Medulla oblongata (tissue), 1 donor: ENCODE measurements at regions not wholly inside any gene's neighbourhood (a gene's known extent, or its start where the extent isn't known, plus 50 kb on each side); places are given as distances from the start of the nearest gene placed in this dataset.

ENCODE experiments used
- DNase-seq: peaks from one replicate; pipeline ENCODE4 v3.0.0-alpha.2; 2015; ENCODE audit errors: extremely low spot score

DNA sequence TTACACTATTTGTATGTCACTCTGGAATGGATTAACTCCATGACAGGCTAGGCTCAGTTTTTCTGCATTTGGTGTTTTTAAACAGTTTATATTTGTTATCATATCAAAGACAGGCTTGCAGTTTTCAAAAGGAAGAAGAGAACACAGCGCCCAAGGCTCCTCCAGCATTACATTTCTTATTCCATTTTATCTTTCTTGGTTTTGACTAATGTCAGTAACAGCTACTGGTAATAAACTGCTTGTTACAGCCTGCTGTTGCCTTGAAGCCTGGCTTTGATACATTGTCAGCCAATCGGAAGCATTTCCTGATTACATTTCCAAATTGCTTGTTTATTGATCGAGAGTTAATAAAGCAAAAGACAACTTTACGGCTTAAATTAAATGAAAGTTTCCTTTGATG is 166.0 kb upstream of the MDFIC start:
- DNase-seq: no peak

DNA sequence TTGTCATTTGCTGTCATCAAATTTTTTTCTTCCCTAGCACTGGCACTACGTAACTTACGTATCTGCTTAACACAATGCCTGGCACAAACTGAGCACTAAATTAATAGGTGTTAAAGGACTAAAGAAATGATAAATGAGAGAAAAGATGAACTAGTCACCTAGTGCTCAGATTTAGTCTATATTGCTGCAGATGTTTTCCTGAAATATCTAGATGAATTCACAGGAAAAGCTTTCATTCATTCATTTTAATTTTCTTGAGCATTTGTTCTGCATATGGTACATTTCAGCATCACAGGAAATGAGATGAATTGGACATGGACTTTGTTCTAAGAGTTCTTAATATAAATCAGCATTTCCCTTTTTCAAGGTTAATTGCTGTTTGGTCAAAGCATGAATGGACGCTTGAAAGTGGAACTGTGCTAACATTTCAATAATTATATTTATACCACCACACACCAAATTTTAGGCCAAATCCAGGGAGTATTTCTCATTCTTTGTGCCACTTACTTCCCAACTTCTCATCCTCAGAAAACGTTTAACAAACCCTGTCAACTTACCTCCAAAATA is 163.2 kb upstream of the MDFIC start:
- DNase-seq: no peak

DNA sequence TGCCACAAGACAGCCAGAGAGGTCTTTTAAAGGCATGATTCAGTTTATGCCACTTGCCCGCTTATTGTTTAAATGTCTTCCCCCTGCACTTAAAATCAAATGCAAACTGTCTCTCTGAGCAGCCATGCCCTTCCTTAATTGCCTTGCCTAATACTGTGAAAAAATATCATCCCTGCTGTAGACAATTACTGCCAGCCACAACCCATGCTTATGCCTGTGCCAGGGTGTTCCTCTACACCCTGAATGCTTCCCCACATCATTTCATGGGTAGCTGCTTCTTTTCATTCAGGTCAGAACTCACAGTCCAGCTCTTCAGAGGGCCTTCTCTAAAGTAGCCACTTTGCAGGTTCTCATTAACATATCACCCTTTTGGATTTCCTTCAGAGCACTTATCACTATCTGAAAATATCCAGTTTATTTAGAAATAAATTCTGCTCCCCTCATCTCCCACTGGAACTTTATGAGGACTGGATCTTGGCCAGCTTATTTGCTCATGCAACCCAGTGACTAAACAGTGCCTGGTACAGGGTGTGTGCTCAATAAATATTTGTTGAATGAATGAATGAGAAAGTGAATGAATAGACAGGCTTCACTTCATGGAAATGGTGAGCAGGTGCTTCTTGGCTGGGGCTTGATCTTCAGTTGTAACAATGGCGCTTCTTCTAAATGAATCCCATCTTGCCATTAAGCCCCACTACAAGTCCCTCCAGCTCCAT is 162.4 kb upstream of the MDFIC start:
- peak; percentile 42 for DNase-seq

DNA sequence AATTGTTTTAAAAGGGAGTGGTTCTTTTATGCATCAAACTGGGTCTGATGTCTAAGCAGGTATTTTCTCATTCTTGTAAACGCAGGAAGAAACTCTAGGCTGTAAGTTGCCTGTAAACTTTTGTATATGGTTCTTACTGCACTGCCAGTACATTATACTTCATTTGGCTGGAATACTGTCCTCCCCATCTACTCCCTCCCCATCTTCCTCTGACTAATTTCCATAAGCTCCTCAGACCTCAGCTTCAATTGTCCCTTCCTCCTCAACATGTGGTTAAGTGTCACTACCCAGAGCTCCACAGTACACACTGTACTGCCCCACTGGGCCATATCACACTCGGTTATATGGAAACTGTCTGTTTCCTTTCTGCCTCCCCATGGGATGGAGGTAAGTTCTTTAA is 161.4 kb upstream of the MDFIC start:
- DNase-seq: no peak

DNA sequence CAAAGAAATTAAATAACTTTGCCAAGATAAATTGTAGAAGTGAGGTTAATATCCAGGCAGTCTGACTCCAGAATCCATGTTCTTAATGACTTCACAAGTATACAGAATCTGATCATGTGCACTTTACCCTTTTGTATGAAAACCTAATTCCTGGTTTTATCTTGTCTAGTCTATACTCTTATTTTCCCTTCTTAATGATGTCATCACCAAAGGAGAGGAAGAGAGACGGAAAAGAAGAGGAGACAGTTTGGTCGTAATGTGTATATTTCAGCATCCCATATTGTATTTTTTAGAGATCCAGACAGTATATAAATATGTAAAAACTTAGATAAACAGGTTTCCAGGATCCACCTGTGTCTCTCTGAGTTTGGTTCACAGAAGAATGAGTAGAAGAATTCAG is 159.9 kb upstream of the MDFIC start:
- no peak for DNase-seq

DNA sequence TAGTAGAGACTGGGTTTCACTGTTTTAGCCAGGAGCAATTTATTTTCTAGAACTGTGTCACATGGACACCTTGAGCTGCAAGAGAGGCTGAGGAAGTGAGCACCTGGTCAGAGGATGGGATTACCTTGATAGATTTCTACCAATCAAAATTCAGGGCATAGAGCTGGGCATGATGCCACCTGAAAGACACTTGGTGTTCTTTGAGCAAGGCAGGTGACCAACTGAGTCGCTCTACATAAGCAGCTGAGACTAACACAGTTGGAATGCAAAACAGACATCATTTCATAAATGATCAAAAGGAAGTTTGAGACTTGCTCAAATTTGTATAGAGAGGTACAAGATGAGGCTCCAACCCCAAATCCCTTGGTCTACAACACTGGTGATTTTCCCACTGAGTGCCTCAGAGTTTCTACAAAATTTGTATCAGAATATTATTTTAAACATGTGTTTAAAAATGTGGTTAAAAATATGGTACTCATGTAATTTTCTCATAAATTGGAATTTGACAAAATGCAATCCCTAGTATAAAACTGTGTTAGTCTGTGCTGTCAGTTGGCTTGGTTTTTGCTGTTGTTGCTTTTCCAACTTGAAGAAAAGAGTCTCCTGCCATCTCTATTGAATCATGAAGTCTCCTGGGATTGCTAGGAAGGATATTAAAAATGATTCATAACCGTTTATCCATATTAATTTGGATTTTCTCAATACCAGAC is 156.4 kb upstream of the MDFIC start:
- no peak for DNase-seq

DNA sequence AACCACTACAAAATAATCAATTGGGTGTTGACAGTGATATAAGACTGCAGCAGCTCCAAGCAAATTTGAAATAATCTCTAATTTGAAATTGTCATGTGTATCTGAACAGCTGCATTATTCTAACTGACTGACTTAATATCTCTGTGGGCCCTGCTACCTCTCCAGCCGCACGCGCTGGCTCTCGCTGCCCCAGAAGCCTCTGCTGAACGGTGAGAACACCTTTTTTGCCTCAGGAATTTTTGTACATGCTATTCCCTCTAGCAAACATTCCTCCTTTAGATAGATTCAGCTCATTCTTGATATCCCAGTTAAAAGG is 155.9 kb upstream of the MDFIC start:
- DNase-seq: no peak

DNA sequence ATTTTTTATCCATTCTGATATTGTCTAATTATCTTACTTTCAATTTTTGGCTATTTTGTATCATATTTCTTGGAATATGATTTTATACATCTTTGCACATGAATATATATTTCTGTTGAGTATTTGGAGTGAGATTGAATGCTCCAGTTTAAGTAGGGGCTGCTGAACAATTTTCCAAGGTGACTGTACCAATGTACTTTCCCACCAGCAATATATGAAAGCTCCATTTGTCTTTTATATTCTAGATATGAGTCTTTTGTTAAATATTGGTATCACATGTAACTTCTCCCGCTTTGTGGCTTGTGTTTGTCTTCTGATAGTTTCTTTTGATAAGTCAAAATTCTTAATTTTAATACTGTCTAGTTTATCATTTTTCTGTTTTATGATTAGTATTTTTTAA is 144.6 kb upstream of the MDFIC start:
- DNase-seq: no peak

DNA sequence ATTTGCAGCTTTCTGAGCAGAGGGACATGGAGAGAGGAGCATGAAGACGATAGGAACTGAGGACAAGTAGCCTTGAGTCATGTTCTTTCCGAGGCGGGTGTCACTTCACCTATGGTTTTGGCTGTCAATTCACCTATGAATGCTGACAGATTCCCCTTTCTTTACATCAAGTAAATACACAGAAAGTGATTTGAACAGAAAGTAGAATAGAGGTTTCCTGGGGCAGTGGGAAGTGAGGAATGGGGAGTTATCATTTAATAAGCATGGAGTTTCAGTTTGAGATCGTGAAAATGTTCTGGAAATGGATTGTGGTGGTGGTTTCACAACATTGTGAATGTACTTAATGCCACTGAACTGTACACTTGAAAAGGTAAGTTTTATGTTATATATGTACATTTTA is 138.4 kb upstream of the MDFIC start:
- DNase-seq: no peak

DNA sequence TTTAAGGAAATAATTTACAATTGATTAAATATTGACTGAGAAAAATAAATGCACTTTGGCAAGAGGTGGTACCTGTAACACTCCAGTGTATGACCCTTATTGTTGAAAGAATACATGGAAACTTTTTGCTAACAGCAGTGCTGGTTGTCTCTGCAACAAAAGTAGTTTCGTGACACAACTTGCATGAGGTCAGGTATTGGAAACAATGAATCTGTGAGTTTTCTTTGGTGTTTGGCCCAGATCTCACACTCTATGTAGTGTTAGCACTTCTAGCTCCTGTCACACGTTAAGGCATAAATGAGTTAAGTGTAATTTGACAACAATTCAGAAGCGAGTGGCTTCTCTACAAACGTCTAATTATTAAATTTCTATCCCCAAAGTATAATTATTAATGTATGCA is 137.7 kb upstream of the MDFIC start:
- no peak for DNase-seq

DNA sequence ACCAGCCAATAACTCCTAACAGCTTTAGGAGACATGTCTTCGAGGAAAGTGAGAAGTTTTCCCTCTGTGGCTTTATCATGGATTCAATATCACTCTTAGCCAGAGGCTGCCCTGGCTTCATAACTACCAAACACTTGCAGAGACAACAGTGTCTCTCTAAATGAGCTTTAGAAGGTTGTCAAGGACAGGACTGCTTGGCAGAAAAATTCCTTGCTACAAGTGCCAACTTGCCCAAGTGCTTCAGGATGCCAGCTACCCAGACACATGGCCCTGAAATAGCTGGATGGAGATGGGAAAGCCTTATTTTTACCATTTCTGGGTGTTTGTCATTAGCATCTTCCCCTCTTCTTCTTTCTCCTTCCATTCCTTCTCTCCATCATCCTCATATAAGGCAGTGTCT is 137.1 kb upstream of the MDFIC start:
- peak; percentile 46 for DNase-seq

DNA sequence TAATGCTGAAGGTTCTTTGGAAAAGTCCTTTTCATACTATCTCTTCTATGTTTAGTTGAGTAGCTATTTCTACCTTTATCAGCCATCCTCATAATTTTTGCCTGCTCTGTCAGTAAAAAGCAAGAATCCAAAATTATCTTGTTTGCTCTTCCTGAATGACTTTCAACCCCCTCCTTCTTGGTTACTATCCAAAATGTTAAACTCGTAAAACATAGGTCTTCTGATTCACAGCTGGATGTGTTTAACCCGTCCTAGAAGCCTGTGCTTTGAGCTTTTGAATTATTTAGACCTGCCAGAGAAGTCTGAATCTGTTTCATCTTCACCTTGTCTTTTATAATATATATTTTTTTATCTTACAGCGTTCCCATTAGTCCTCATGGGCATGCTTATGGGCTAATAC is 136.4 kb upstream of the MDFIC start:
- DNase-seq: no peak

DNA sequence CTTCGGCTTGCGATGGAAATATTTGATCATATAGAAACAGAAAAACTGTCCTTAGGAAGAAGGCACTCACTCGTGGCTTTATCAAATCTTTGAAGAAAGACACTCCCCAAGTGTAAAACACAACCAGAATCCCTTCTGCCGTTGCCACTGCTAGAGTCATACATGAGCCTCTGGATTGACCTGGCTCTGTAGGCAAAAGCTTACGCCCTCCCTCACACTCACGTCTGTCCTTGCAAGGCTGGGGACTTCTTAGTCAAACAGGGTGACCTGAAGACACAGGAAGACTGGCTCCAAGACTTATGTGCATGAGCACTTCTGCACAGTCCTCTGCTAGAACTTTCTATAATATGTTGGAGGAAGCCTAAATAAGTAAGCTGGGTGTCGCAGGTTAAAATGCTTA is 135.4 kb upstream of the MDFIC start:
- DNase-seq: no peak

DNA sequence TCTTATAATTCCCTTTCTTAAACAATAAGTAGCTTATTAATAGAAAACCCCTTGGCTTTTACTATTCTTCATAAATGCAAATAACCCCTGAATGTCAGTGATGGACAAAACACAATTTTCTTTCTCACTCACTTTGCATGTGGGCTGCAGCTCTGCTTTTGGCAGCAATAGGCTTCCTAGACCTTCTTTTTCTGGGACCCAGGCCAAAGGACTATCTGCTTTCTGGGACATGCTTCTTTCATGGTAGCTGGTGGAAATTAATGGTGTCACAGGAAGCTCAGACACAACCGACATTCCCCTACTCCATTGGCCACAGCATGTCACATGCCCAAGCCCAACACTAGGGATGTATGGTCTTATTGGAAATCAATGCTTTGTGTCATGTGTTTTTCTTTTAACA is 134.3 kb upstream of the MDFIC start:
- no peak for DNase-seq

DNA sequence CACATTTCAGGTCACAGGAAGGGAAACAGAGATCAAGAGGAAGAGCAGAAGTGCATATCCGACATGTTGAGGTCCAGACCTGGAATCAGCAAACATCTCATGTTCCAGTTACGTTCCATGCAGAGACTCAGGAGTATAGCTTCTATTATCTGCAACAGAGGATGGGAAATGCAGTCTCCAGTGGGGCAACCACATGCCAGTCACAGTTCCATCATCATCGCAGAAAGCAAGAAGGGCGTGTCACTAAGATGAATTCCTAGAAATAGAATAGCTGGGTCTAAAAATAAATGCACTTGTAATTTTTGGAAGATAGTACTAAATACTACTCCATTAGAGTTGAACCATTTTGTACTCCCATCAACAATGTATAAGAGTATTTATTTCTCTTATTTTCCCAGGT is 133.2 kb upstream of the MDFIC start:
- DNase-seq: no peak

DNA sequence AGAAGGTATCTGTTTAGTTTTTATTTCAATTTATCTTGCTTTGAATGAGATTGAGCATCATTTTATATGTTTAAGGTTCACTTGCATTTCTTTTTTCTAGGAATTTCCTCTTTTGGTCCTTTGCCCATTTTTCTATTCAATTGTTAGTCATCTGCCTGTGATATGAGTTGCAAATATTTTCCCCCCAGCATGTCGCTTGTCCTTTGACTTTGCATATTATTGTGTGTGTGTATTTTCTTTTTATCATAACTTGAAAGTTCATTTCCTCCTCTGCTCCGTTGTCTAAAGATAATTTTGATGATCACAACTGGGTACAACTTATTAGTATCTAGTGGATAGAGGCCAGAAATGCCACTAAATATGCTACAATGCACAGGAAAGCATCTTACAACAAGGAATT is 132.7 kb upstream of the MDFIC start:
- DNase-seq: no peak

DNA sequence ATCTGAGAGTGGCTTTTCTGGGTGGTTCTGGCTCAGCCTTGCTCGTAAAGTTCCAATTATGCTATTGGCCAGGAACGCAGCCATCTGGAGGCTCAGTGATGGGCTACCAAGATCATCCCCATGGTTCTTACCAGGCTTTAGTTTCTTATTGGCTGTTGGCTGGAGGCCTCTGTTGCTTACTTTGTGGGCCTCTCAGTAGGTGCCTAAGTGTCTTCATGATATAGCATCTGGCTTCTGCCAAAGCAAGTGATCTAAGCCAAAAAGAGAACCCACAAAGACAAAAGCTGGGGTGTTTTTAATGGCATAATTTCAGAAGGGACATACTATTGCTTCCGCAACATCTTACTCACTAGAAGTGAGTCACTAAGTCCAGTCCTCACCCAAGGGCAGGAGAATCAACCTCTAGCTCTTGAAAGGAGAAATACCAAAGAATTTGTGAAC is 132.0 kb upstream of the MDFIC start:
- DNase-seq: no peak

DNA sequence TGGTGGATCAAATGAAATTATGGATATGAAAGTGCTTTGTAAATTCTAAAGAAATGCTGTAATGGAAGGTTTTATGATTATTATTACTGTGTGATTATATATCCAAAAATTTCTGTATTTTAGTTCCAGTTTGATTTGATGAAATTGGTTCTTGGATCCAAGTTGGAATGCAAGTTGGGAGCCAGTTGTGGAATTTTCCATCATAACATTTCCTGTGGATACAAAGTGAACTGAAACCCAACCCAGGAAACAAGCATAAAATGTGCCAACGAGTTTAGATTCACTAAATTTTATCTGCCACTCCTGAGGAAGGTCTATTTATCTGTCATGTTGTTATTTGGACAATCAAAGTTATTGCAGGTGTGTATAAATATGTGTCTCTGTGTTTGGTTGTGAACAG is 131.4 kb upstream of the MDFIC start:
- no peak for DNase-seq

DNA sequence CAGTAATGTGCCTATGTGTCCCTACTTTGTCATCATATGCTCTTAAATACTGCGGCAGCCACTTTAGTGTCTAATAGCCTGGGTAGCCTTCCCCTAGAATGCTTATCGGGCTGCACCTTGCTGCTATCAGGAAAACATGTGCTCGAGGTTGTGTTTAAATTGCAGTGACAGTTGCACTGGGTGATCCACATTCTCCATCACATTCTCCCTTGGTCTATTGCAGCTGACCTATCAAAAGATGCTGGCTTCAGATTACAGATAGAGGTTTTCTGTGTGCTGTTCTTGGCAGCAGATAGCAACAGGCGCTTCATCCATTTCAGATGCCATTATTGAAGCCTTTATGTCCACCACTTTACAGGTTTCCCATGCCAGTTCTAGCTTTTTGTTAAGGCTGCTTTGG is 130.1 kb upstream of the MDFIC start:
- no peak for DNase-seq

DNA sequence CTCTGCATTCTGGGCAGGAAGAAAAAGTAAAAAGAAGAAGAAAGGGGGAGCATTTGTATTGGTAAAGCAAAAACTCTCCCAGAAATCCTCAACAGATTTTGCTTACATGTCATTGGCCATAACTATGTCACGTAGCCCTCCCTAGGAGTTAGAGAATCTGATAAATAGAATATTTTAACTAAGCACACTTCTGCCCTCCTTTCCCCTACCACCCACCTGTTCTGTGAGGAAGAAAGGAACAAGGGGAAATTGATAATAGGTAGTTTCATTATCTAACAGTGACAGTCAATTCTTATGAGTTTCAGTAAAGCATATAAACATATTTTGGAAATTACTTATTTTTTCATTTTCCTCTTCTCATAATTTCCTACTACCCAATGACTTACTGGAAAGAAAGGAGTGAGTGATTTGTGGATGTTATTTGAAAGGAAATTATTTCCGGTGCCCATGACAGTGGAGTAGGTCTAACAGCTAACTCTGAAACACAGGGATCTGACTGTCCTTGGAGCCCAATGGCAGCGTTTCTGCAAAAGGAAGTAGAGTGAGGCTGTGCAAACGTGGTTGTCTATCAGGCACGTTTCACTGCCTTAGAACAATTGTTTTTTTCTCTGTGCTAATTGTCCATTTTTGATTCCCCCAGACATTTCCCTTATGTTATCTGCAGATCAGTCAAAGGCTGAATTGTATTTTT is 128.6 kb upstream of the MDFIC start:
- DNase-seq: no peak

DNA sequence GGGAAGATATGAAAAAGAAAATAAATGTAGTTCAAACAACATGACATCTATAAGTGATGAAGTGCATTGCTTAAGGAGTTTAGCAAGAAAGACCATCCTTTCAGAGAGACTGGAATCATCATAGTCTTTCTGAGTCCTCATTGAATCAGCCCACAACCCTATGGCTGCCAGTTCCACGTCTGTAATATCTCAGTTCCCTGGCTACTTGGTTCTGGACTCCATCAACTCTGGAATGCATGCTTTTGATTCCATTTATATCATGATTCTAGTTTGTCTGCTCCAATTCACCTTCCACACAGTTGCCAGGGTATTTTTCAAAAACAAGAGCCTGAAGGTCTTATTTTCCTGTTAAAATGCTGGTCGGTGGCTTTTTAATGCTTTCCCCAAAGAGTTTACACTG is 126.4 kb upstream of the MDFIC start:
- no peak for DNase-seq

DNA sequence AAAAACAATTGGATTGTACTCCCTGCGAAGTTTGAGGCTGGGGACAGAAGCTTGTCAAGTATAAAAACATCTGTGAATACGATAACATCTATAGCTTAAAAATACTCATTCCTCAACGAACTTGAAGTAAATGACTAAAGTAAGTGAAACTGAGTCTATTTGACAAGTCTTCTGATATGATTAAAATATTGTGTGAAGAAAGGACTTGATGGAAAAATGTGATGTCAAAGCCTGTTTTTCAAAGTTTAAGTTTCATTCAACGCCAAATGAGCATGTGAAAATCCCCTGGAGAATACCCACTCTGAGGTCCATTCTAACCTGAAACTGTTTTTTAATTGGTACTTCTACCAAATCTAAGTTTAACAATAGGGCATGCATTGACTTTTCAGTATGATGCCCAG is 122.3 kb upstream of the MDFIC start:
- no peak for DNase-seq

DNA sequence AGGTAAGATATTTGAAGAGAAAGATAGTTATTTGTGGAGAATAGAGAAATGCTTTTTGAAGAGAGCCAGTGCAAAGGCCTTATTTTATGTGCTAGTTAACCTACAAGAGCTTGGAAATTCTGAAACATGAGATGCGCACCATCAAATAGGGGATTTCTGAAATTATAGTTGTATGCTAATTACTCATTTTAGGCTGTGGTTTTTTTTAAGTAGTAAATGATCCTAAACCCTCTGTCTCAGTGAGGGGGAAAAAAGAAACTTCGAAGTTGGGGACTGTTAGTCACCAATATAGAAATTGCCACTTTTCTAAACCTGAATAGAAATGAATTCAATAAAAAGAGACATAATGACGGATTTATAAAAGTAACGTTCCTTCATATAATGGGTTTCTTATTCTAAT is 119.3 kb upstream of the MDFIC start:
- no peak for DNase-seq
